SK-N-SH (cell line): ENCODE measurements at regions not wholly inside any gene's neighbourhood (a gene's known extent, or its start where the extent isn't known, plus 50 kb on each side); places are given as distances from the start of the nearest gene placed in this dataset.

Source experiments
- CTCF ChIA-PET: fragments of 300-600, 350-600 bp; formaldehyde crosslinking; extraction: SDS; loops from one replicate; lab custom pipeline; 2021; lab: Yijun Ruan, JAX
- POLR2A ChIA-PET: fragments of 350-600 bp; sonication (Branson Sonifier 250); formaldehyde crosslinking; extraction: SDS; loops from one replicate; lab custom pipeline; 2020; ENCODE audit warnings: antibody characterized with exemption, inconsistent platforms; lab: Yijun Ruan, JAX
- DNase-seq: peaks from one replicate; pipeline ENCODE4 v3.0.0; 2012
- H2AFZ ChIP-seq: fragments of 200-600 bp; sonication (generic); 2 replicates; pipeline ENCODE4 v1.8.1; 2016; ENCODE audit warnings: antibody characterized with exemption, mild to moderate bottlenecking, low read depth
- H3F3A ChIP-seq: fragments of 200-600 bp; sonication (generic); replicated peaks from 2 replicates; pipeline ENCODE3; 2016; ENCODE audit warnings: antibody characterized with exemption, mild to moderate bottlenecking; ENCODE audit not compliant: insufficient read depth
- H3K27ac ChIP-seq, 2 experiments: fragments of 200-500 bp in 1 of 2; fragments of 200-600 bp in 1 of 2; sonication (Bioruptor generic) in 1 of 2; sonication (generic), shearing (Covaris generic) in 1 of 2; 2 replicates each; pipeline versions ENCODE4 v1.5.1 to v1.6.1; 2014 to 2016; ENCODE audit warnings: low read depth in 2 of 2, inconsistent platforms in 1 of 2, low read length in 1 of 2, mild to moderate bottlenecking in 1 of 2, mixed read lengths in 1 of 2
- H3K27me3 ChIP-seq: fragments of 200-600 bp; sonication (generic), shearing (Covaris generic); 2 replicates; pipeline ENCODE4 v1.6.1; 2016; ENCODE audit warnings: mixed run types; ENCODE audit not compliant: insufficient read depth
- H3K36me3 ChIP-seq, 2 experiments: fragments of 200-500 bp in 1 of 2; fragments of 200-600 bp in 1 of 2; sonication (Bioruptor generic) in 1 of 2; sonication (generic) in 1 of 2; replicated peaks in 1 of 2; 2 replicates each; pipeline versions ENCODE3 to v1.5.1; 2014 to 2016; ENCODE audit warnings: low read length in 1 of 2, mild to moderate bottlenecking in 1 of 2; ENCODE audit not compliant: insufficient read depth in 2 of 2, control insufficient read depth in 1 of 2
- H3K4me1 ChIP-seq, 2 experiments: fragments of 200-500 bp in 1 of 2; fragments of 200-600 bp in 1 of 2; sonication (Bioruptor generic) in 1 of 2; sonication (generic), shearing (Covaris generic) in 1 of 2; 2 replicates each; pipeline versions ENCODE4 v1.5.1 to v1.6.1; 2014 to 2016; ENCODE audit warnings: low read depth in 1 of 2, low read length in 1 of 2, mixed run types in 1 of 2; ENCODE audit not compliant: insufficient read depth in 2 of 2, control insufficient read depth in 1 of 2
- H3K4me2 ChIP-seq: fragments of 200-600 bp; sonication (generic), shearing (Covaris generic); 2 replicates; pipeline ENCODE4 v1.6.1; 2017; ENCODE audit warnings: mixed run types
- H3K4me3 ChIP-seq, 2 experiments: fragments of 200-500 bp in 1 of 2; fragments of 200-600 bp in 1 of 2; sonication (Bioruptor generic) in 1 of 2; sonication (generic), shearing (Covaris generic) in 1 of 2; 2 replicates each; pipeline versions ENCODE4 v1.5.1 to v1.8.1; 2014 to 2016; ENCODE audit warnings: low read depth in 2 of 2, inconsistent platforms in 1 of 2, low read length in 1 of 2, mild to moderate bottlenecking in 1 of 2, mixed read lengths in 1 of 2, moderate library complexity in 1 of 2
- H3K79me2 ChIP-seq: fragments of 200-600 bp; sonication (generic); 2 replicates; pipeline ENCODE4 v1.8.1; 2017; ENCODE audit warnings: mild to moderate bottlenecking; ENCODE audit not compliant: insufficient read depth
- H3K9ac ChIP-seq: fragments of 200-600 bp; sonication (generic); 2 replicates; pipeline ENCODE4 v1.6.1; 2017; ENCODE audit warnings: mixed run types
- H3K9me2 ChIP-seq: fragments of 200-600 bp; sonication (generic); 2 replicates; pipeline ENCODE4 v1.6.1; 2017; ENCODE audit warnings: mixed run types
- H3K9me3 ChIP-seq: fragments of 200-600 bp; sonication (generic); 2 replicates; pipeline ENCODE4 v1.6.1; 2017; ENCODE audit warnings: mixed run types, mild to moderate bottlenecking, moderate library complexity
- H4K20me1 ChIP-seq: fragments of 200-600 bp; sonication (generic); 2 replicates; pipeline ENCODE4 v1.6.1; 2017; ENCODE audit warnings: mild to moderate bottlenecking, mixed run types; ENCODE audit not compliant: insufficient read depth
- ELF1 ChIP-seq: IDR thresholded peaks from 2 replicates; pipeline ENCODE4 v1.4.0; 2012
- EP300 ChIP-seq, 2 experiments: IDR thresholded peaks; 2 replicates each; pipeline versions ENCODE4 v1.4.0 to v1.6.1; 2012; ENCODE audit warnings: borderline replicate concordance in 1 of 2, low read depth in 1 of 2, low read length in 1 of 2
- EZH2phosphoT487 ChIP-seq: fragments of 200-600 bp; sonication (generic); IDR thresholded peaks from 2 replicates; pipeline ENCODE4 v1.6.1; 2017; ENCODE audit warnings: low read depth, mixed run types, mild to moderate bottlenecking, antibody characterized with exemption, moderate library complexity, borderline replicate concordance
- FOXM1 ChIP-seq: IDR thresholded peaks from 2 replicates; pipeline ENCODE4 v1.4.0; 2012; ENCODE audit warnings: low read depth, mild to moderate bottlenecking
- GABPA ChIP-seq: IDR thresholded peaks from 2 replicates; pipeline ENCODE4 v1.4.0; 2012; ENCODE audit warnings: low read depth, mild to moderate bottlenecking
- GATA2 ChIP-seq: sonication (generic); formaldehyde crosslinking; IDR thresholded peaks from 2 replicates; pipeline ENCODE4 v1.5.0; 2020; ENCODE audit warnings: mild to moderate bottlenecking, missing genetic modification reagents
- MEF2A ChIP-seq: IDR thresholded peaks from 2 replicates; pipeline ENCODE4 v1.4.0; 2012; ENCODE audit warnings: low read depth, borderline replicate concordance
- NFIC ChIP-seq: IDR thresholded peaks from 2 replicates; pipeline ENCODE4 v1.4.0; 2012; ENCODE audit warnings: borderline replicate concordance
- RAD21 ChIP-seq: IDR thresholded peaks from 2 replicates; pipeline ENCODE4 v1.6.1; 2012; ENCODE audit warnings: mild to moderate bottlenecking, low read length
- RCOR1 ChIP-seq: fragments of 150-350 bp; IDR thresholded peaks from 2 replicates; pipeline ENCODE4 v1.6.1; 2017; ENCODE audit warnings: antibody characterized with exemption, low read length
- RFX5 ChIP-seq: IDR thresholded peaks from 2 replicates; pipeline ENCODE4 v1.6.1; 2012; ENCODE audit warnings: mild to moderate bottlenecking, improper control_type of control experiment, low read length
- TAF1 ChIP-seq: IDR thresholded peaks from 2 replicates; pipeline ENCODE4 v1.6.1; 2012; ENCODE audit warnings: low read depth, mild to moderate bottlenecking, low read length, moderate library complexity, borderline replicate concordance
- TEAD4 ChIP-seq: IDR thresholded peaks from 2 replicates; pipeline ENCODE4 v1.4.0; 2012; ENCODE audit warnings: mild to moderate bottlenecking, borderline replicate concordance; ENCODE audit not compliant: insufficient read depth
- WGBS: methylation state at CpG from one replicate; pipeline ENCODE4 v1.1.6; 2017; ENCODE audit warnings: low lambda C conversion rate; 5-methylcytosine and 5-hydroxymethylcytosine counted together
- TF ChIP-seq, protein P1 (sequence below): fragments of 150-350 bp; IDR thresholded peaks from 2 replicates; pipeline ENCODE4 v1.6.1; 2016; ENCODE audit warnings: mild to moderate bottlenecking, low read depth, low read length
- TF ChIP-seq, protein P2 (sequence below): IDR thresholded peaks from 2 replicates; pipeline ENCODE4 v1.4.0; 2012; ENCODE audit warnings: low read depth, borderline replicate concordance
- TF ChIP-seq, protein P3 (sequence below): IDR thresholded peaks from 2 replicates; pipeline ENCODE4 v1.4.0; 2012; ENCODE audit warnings: low read depth
- TF ChIP-seq, protein P4 (sequence below): IDR thresholded peaks from 2 replicates; pipeline ENCODE4 v1.6.1; 2012; ENCODE audit warnings: mild to moderate bottlenecking, low read depth, low read length, moderate library complexity

DNA sequence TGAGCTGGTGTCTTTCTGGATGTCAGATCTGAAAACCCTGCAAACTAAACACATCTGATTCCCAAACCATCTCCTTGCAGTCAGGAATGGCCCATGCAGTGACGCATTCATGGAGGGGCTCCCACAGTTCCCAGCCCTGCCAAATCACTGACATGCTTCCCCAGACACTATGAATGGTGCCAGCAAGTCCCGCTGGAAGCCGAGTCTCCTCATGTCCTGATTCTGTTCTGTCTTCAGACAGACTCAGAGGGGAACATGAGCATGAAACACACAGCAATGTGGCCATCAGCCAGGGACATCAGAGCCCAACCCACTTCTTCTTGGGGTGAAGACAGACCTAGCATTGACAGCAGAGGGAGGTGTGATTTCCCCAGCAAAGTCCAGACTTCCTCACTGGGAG lies 83.7 kb downstream of the TTC32 start:
- Histone ChIP-seq H3K9me3 (no peaks in the 10 kb centered on the region), H3K79me2 (no peaks in the 10 kb centered on the region), H3K4me1 (no peaks in the 10 kb centered on the region), H3F3A (no peaks in the 10 kb centered on the region), H3K9me2 (no peaks in the 10 kb centered on the region)
- POLR2A ChIA-PET, result no interaction called here
- 59% methylated on average over 3 of the region's 3 CpGs for WGBS
- TF ChIP-seq GATA2 (CRISPR knock-in tag) (no peak), GABPA (no peak), EP300 (IDR thresholded peaks at IDR 0.05; ENCODE audit: borderline replicate concordance in 1 of 2, low read depth in 1 of 2, low read length in 1 of 2) (no peak), TAF1 (no peak), RFX5 (no peak), RAD21 (no peak), EZH2phosphoT487 (no peak), RCOR1 (no peak), ELF1 (no peak), NFIC (no peak), FOXM1 (no peak), TEAD4 (no peak), MEF2A (no peak)
- TF ChIP-seq, protein P1, sequence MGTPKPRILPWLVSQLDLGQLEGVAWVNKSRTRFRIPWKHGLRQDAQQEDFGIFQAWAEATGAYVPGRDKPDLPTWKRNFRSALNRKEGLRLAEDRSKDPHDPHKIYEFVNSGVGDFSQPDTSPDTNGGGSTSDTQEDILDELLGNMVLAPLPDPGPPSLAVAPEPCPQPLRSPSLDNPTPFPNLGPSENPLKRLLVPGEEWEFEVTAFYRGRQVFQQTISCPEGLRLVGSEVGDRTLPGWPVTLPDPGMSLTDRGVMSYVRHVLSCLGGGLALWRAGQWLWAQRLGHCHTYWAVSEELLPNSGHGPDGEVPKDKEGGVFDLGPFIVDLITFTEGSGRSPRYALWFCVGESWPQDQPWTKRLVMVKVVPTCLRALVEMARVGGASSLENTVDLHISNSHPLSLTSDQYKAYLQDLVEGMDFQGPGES, result no peak
- TF ChIP-seq, protein P2, sequence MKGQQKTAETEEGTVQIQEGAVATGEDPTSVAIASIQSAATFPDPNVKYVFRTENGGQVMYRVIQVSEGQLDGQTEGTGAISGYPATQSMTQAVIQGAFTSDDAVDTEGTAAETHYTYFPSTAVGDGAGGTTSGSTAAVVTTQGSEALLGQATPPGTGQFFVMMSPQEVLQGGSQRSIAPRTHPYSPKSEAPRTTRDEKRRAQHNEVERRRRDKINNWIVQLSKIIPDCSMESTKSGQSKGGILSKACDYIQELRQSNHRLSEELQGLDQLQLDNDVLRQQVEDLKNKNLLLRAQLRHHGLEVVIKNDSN, result no peak
- TF ChIP-seq, protein P3, sequence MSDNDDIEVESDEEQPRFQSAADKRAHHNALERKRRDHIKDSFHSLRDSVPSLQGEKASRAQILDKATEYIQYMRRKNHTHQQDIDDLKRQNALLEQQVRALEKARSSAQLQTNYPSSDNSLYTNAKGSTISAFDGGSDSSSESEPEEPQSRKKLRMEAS, result no peak
- TF ChIP-seq, protein P4, sequence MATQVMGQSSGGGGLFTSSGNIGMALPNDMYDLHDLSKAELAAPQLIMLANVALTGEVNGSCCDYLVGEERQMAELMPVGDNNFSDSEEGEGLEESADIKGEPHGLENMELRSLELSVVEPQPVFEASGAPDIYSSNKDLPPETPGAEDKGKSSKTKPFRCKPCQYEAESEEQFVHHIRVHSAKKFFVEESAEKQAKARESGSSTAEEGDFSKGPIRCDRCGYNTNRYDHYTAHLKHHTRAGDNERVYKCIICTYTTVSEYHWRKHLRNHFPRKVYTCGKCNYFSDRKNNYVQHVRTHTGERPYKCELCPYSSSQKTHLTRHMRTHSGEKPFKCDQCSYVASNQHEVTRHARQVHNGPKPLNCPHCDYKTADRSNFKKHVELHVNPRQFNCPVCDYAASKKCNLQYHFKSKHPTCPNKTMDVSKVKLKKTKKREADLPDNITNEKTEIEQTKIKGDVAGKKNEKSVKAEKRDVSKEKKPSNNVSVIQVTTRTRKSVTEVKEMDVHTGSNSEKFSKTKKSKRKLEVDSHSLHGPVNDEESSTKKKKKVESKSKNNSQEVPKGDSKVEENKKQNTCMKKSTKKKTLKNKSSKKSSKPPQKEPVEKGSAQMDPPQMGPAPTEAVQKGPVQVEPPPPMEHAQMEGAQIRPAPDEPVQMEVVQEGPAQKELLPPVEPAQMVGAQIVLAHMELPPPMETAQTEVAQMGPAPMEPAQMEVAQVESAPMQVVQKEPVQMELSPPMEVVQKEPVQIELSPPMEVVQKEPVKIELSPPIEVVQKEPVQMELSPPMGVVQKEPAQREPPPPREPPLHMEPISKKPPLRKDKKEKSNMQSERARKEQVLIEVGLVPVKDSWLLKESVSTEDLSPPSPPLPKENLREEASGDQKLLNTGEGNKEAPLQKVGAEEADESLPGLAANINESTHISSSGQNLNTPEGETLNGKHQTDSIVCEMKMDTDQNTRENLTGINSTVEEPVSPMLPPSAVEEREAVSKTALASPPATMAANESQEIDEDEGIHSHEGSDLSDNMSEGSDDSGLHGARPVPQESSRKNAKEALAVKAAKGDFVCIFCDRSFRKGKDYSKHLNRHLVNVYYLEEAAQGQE, result no peak
- TF ChIP-seq, all 33 proteins: peak for 0
- Histone ChIP-seq H2AFZ (no peak overlapping the region), H3K36me3 (no peaks in the 10 kb centered on the region), H3K4me2 (no peak overlapping the region), H3K9ac (no peak overlapping the region), H3K4me3 (no peak overlapping the region), H3K27ac (no peak overlapping the region), H4K20me1 (no peaks in the 10 kb centered on the region), H3K27me3 (peaks cover 6% of the 10 kb centered on the region; the same call in 1 of the 2 replicates)
- no peak for DNase-seq
- CTCF ChIA-PET, result no interaction called here
